NT2/D1 (cell line): ENCODE measurements at regions not wholly inside any gene's neighbourhood (a gene's known extent, or its start where the extent isn't known, plus 50 kb on each side); places are given as distances from the start of the nearest gene placed in this dataset.
A peak's percentile ranks its signal among the peaks of the same experiment; 100 is the strongest.
"Not testable (repeated sequence)": the region's sequence is repeated elsewhere in the genome, so short reads cannot be mapped to it uniquely, and the experiment has no call there.

Experiments
- DNase-seq: peaks from one replicate; pipeline ENCODE4 v3.0.0-alpha.2; 2011; ENCODE audit warnings: low read depth, low spot score
- H3K27me3 ChIP-seq: 2 replicates; pipeline ENCODE4 v1.6.0; 2011; ENCODE audit warnings: mild to moderate bottlenecking; ENCODE audit not compliant: insufficient read length, insufficient read depth
- H3K36me3 ChIP-seq: 2 replicates; pipeline ENCODE4 v1.6.1; 2011; ENCODE audit warnings: mild to moderate bottlenecking, low read length, mixed read lengths; ENCODE audit not compliant: insufficient read depth, insufficient read length
- H3K4me1 ChIP-seq: 2 replicates; pipeline ENCODE4 v1.5.1; 2011; ENCODE audit not compliant: insufficient read depth, insufficient read length
- H3K4me3 ChIP-seq: 2 replicates; pipeline ENCODE4 v1.5.1; 2011; ENCODE audit warnings: low read depth; ENCODE audit not compliant: insufficient read length
- H3K9ac ChIP-seq: 2 replicates; pipeline ENCODE4 v1.6.0; 2011; ENCODE audit warnings: low read depth; ENCODE audit not compliant: insufficient read length
- H3K9me3 ChIP-seq: 2 replicates; pipeline ENCODE4 v1.5.1; 2011; ENCODE audit warnings: mild to moderate bottlenecking, low read length; ENCODE audit not compliant: insufficient read depth
- SUZ12 ChIP-seq: IDR thresholded peaks from 2 replicates; pipeline ENCODE4 v1.6.1; 2011; ENCODE audit not compliant: insufficient read length, insufficient read depth; ENCODE audit errors: extremely low read depth
- YY1 ChIP-seq: IDR thresholded peaks from 2 replicates; pipeline ENCODE4 v1.6.1; 2011; ENCODE audit not compliant: insufficient read length, insufficient read depth
- ZNF274 ChIP-seq: IDR thresholded peaks from 2 replicates; pipeline ENCODE4 v1.6.1; 2011; ENCODE audit warnings: mild to moderate bottlenecking, low read depth, low read length

DNA sequence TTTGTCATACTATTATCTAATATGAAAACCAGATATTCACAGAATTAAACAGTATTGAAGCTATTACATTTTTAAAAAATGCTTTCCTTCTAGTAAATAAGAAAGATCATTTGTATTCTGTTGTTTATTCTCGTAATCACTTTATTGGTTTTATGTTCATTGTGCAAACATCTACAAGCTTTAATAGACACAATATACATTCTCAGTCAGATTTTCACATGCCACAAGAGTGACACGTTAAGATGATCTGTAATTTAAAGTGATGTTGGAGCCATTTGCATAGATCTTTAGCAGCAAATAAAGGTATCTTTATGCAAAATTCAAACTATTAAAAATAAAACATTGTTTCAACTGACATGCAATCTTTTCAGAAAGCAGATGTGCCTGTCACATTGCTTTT, 469.9 kb downstream of the PCDH11X start:
- no peaks in the 10 kb centered on the region for H3K4me1 ChIP-seq
- H3K36me3 ChIP-seq: no peaks in the 10 kb centered on the region
- H3K27me3 ChIP-seq: no peaks in the 10 kb centered on the region
- H3K9me3 ChIP-seq: no peaks in the 10 kb centered on the region
- H3K9ac ChIP-seq: no peak overlapping the region
- no peak for DNase-seq
- TF ChIP-seq SUZ12: no peak
- no peak for TF ChIP-seq ZNF274
- no peak for TF ChIP-seq YY1
- H3K4me3 ChIP-seq: no peak overlapping the region

- DNase-seq: no peak
- Histone ChIP-seq H3K36me3 (no peaks in the 10 kb centered on the region), H3K4me1 (no peaks in the 10 kb centered on the region), H3K9ac (no peak overlapping the region), H3K27me3 (no peaks in the 10 kb centered on the region), H3K4me3 (no peak overlapping the region), H3K9me3 (peaks cover 21% of the 10 kb centered on the region; the same call in 1 of the 2 replicates)
- TF ChIP-seq SUZ12: no peak
- no peak for TF ChIP-seq ZNF274
- TF ChIP-seq YY1: no peak
Observed at GRCh38 chrX:92260102-92260501, 480.9 kb downstream of the PCDH11X start.

DNA sequence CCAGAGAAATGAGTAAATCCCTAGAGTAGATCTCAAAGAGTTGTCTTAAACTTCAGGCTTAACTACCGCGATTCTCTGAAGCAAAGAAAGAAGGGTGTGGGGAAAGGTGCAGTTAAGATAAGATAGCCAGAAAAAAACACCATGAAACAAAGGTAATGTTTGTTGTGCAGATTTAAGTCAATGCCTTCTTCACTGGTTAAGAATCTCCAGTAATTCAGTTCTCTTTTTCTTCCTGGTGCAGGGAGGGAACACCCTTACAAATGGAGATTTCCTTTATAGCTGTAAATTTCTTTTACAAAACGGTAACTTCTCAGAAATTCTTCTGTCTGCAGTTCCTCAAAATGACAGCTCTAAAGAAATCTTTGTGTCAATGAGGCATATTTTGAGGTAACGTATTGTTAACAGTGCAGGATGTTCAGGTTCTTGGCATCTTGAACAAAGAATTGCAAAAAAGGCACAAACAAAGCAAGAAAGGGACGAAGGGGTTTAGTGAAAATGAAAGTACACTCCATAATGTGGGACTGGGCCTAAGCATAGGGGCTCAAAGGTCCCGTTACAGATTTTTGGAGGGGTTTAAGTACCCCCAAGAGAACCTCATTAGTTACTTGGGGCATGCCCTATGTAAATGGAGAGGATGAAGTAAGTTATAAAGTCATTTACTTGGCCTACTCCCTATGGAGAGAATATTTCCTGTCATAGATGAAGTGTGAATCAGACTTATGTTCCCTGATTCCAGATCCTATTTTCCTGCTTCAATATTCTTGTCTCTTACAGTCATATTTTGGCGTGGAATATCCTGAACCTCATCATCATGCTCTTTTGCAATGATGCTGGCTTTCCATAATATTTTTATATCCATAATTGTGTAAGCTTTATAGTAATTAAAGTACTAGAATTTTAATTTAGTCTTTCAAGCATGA, 492.0 kb downstream of the PCDH11X start:
- H3K9me3 ChIP-seq: peaks cover 38% of the 10 kb centered on the region
- no peak overlapping the region for H3K4me3 ChIP-seq
- H3K36me3 ChIP-seq: no peaks in the 10 kb centered on the region
- no peak for TF ChIP-seq YY1
- TF ChIP-seq ZNF274: no peak
- no peak for TF ChIP-seq SUZ12
- DNase-seq: peak; percentile 59
- no peaks in the 10 kb centered on the region for H3K27me3 ChIP-seq
- no peaks in the 10 kb centered on the region for H3K4me1 ChIP-seq
- H3K9ac ChIP-seq: no peak overlapping the region

DNA sequence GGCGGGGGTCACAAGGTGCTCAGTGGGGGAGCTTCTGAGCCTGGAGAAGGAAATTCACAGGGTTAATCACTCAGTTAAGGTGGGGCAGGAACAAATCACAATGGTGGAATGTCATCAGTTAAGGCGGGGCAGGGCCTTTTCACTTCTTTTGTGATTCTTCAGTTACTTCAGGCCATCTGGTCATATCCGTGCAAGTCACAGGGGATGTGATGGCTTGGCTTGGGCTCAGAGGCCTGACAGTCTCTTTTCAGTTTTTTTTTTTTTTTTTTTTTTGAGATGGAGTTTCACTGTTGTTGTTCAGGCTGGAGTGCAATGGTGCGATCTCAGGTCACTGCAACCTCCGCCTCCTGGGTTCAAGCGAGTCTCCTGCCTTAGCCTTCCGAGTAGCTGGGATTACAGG, 499.4 kb downstream of the PCDH11X start:
- H3K27me3 ChIP-seq, DNase-seq, H3K9ac ChIP-seq, H3K4me3 ChIP-seq, H3K4me1 ChIP-seq, H3K9me3 ChIP-seq, H3K36me3 ChIP-seq: not testable (repeated sequence)

- not testable (repeated sequence) for H3K4me1 ChIP-seq, H3K27me3 ChIP-seq, H3K9me3 ChIP-seq, H3K9ac ChIP-seq, DNase-seq, H3K4me3 ChIP-seq, H3K36me3 ChIP-seq
Observed at GRCh38 chrX:92280347-92280746, 501.2 kb downstream of the PCDH11X start.

GRCh38 chrX:92283308-92283707, 504.1 kb downstream of the PCDH11X start:
- H3K4me1 ChIP-seq: no peaks in the 10 kb centered on the region
- H3K4me3 ChIP-seq: no peak overlapping the region
- H3K27me3 ChIP-seq: no peaks in the 10 kb centered on the region
- no peaks in the 10 kb centered on the region for H3K9me3 ChIP-seq
- no peak for DNase-seq
- TF ChIP-seq YY1 (no peak), ZNF274 (no peak), SUZ12 (no peak)
- H3K9ac ChIP-seq: no peak overlapping the region
- H3K36me3 ChIP-seq: no peaks in the 10 kb centered on the region

- not testable (repeated sequence) for H3K36me3 ChIP-seq, H3K9ac ChIP-seq, H3K27me3 ChIP-seq, DNase-seq, H3K4me1 ChIP-seq, H3K4me3 ChIP-seq, H3K9me3 ChIP-seq
Observed at GRCh38 chrX:92298067-92298466, 518.9 kb downstream of the PCDH11X start.

DNA sequence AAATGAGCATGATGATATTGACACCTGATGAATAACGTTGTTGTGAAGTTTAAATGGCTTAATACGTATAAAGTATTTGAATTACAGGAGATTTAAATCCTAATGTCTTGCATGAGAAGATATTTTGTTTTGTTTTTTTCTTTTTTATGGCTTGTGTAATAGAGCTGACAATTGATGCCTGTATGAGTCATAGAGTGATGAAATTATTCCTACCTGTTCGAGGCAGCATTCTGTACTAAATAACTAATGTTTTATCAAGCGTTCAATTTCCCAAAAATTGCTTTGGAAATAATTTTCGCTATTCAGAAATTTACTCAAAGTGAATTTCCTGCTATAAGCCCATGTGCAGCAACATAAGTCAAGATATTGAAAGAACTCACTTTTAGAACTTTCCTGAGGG, 554.0 kb downstream of the PCDH11X start:
- not testable (repeated sequence) for H3K27me3 ChIP-seq, H3K9me3 ChIP-seq, H3K9ac ChIP-seq, H3K36me3 ChIP-seq, DNase-seq, H3K4me3 ChIP-seq, H3K4me1 ChIP-seq

- not testable (repeated sequence) for DNase-seq, H3K9me3 ChIP-seq, H3K4me1 ChIP-seq, H3K27me3 ChIP-seq, H3K4me3 ChIP-seq, H3K36me3 ChIP-seq, H3K9ac ChIP-seq
Observed at GRCh38 chrX:92351065-92351464, 571.9 kb downstream of the PCDH11X start.
